ENCODE measurements at regions not wholly inside any gene's neighbourhood (a gene's known extent, or its start where the extent isn't known, plus 50 kb on each side); places are given as distances from the start of the nearest gene placed in this dataset.

DNA sequence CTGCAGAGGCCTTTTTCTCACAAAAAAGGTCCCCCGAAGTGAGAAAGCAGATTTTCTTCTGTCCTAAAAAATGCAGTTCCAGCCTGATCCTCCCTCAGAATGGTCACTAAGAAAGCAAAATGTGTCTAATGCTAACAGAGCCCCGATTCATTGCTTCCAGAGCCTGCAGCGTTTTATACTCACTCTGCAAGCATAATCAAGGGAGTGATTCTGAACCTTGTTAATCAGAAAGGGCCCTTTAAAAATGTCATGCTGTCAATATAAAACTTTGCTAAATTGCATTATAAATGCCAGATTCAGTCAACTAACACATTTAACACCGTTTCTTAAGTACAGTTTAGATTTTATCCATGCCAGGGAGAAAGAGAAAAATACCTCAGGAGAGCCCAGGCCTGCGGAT, 202.8 kb downstream of the CD83 start:
- no peak overlapping the region for H3K4me3 ChIP-seq (ENCODE audit: insufficient read depth, low read depth, low read length)
- peaks cover 6% of the 10 kb centered on the region for H3K4me1 ChIP-seq (ENCODE audit: control insufficient read depth, insufficient read depth, low read length)
- H3K36me3 ChIP-seq (ENCODE audit: control insufficient read depth, insufficient read depth, low read length), result no peaks in the 10 kb centered on the region
- no peaks in the 10 kb centered on the region for H3K9me3 ChIP-seq (ENCODE audit: control insufficient read depth, low read length)
- peaks cover 4% of the 10 kb centered on the region for H3K27me3 ChIP-seq (ENCODE audit: control insufficient read depth, insufficient read depth, low read length, poor library complexity, severe bottlenecking)
- H3K27ac ChIP-seq (ENCODE audit: insufficient read depth, low read depth, low read length, poor library complexity, severe bottlenecking), result no peak overlapping the region
- 86 to 87% methylated on average over 4 to 5 of the region's 5 CpGs for WGBS, 2 experiments

DNA sequence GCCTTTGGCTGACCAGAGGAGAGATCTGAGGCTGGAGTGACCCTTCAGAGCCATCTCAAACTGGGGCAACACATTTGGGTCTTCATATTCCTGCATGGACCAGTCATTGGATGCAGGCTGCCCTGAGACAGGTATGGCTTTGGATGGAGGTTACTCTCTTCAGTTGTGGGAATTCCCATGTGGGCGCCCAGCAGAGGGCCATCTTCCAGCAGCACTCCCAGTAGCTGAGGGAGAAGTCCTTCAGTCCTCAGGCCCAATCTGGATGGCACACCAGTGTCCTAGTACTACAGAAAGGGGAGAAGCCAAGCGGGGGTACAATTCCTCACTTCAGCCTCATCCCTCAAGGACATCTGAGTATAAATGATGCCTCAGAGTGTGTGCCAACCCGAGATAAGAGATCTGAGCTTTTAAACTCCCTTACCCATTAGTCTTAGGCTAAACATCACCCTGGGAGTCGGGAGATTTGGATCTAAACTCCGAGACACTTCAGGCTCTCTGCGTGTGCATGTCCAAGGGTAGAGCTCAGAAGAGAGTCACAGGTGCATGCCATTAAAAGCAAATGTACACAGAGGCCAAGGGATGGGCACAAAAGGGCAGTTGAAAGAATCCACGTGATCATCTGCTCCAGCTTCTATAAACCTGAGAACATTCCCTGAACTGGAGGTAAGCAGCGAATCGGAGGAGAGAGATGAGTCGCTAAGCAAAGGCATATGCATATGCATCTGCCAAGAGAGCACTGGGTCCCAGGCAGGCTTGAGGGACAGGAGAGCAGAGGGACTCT, 204.6 kb downstream of the CD83 start:
- Histone ChIP-seq H3K4me1 (ENCODE audit: control insufficient read depth, insufficient read depth, low read length) (peaks cover under 1% of the 10 kb centered on the region), H3K27ac (ENCODE audit: insufficient read depth, low read depth, low read length, poor library complexity, severe bottlenecking) (no peak overlapping the region), H3K9me3 (ENCODE audit: control insufficient read depth, low read length) (no peaks in the 10 kb centered on the region), H3K36me3 (ENCODE audit: control insufficient read depth, insufficient read depth, low read length) (no peaks in the 10 kb centered on the region), H3K4me3 (ENCODE audit: insufficient read depth, low read depth, low read length) (no peak overlapping the region), H3K27me3 (ENCODE audit: control insufficient read depth, insufficient read depth, low read length, poor library complexity, severe bottlenecking) (no peaks in the 10 kb centered on the region)
- 92 to 93% methylated on average over 10 of the region's 10 CpGs for WGBS, 2 experiments

DNA sequence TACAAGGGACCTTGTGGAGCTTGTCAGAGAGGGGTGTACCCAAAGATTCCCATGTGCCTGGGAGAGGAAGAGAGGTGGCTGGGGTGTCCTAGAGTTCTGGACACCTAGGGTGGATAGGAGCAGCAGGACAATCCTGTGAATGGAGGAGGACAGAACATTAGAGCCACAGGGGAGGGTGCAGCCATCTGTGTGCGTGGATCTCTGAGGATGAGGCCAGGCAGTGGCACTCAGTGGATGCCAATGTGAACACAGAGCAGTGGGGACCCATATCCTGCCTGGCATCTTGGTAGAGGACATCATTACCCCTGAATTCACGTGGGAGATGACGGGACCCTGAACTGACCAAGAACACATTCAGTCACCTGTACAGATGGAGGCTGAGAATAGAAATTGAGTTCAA, 205.3 kb downstream of the CD83 start:
- H3K36me3 ChIP-seq (ENCODE audit: control insufficient read depth, insufficient read depth, low read length), result no peaks in the 10 kb centered on the region

DNA sequence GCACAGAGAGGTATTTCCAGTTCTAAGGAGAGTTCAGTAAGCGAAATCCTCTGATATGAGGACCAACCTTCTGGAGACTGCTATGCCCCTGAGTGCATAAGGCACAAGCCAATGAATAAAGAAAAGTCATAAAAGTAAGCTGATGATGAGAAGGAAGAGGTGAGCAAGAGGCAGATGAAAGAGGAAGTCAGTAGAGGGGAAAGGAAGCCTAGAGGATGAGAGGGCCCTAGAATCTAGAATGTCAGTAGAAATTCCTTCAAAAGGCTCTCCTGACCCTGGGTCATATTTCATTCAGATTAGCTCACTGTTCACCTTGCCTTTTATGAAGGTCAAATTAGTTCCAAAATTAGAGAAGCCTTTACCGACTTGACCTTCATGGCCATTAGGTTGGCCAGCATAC, 209.2 kb downstream of the CD83 start:
- Histone ChIP-seq H3K4me1 (ENCODE audit: control insufficient read depth, insufficient read depth, low read length) (no peaks in the 10 kb centered on the region), H3K36me3 (ENCODE audit: control insufficient read depth, insufficient read depth, low read length) (no peaks in the 10 kb centered on the region)
- WGBS, 2 experiments, result 97 to 98% methylated on average over 2 of the region's 2 CpGs

More for the DNA sequence above, 205.3 kb downstream of the CD83 start:
- no peak overlapping the region for H3K4me3 ChIP-seq (ENCODE audit: insufficient read depth, low read depth, low read length)
- no peaks in the 10 kb centered on the region for H3K4me1 ChIP-seq (ENCODE audit: control insufficient read depth, insufficient read depth, low read length)
- H3K9me3 ChIP-seq (ENCODE audit: control insufficient read depth, low read length), result no peaks in the 10 kb centered on the region
- H3K27ac ChIP-seq (ENCODE audit: insufficient read depth, low read depth, low read length, poor library complexity, severe bottlenecking), result no peak overlapping the region
- no peaks in the 10 kb centered on the region for H3K27me3 ChIP-seq (ENCODE audit: control insufficient read depth, insufficient read depth, low read length, poor library complexity, severe bottlenecking)
- 86 to 94% methylated on average over 3 of the region's 3 CpGs for WGBS, 2 experiments

DNA sequence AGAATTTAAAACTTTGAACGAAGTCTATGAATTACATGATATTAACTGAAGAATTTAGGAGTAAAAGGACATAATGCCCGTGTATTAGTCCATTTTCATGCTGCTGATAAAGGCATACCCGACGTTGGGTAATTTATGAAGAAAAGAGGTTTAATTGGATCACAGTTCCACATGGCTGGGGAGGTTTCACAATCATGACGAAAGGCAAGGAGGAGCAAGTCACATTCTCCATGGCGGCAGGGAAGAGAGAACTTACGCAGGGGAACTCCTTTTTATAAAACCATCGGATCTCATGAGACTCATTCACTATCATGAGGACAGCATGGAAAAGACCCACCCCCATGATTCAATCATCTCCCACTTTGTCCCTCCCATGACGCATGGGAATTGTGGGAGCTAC, 210.6 kb downstream of the CD83 start:
- no peak overlapping the region for H3K4me3 ChIP-seq (ENCODE audit: insufficient read depth, low read depth, low read length)
- no peaks in the 10 kb centered on the region for H3K27me3 ChIP-seq (ENCODE audit: control insufficient read depth, insufficient read depth, low read length, poor library complexity, severe bottlenecking)
- H3K9me3 ChIP-seq (ENCODE audit: control insufficient read depth, low read length), result no peaks in the 10 kb centered on the region
- 92 to 96% methylated on average over 9 of the region's 9 CpGs for WGBS, 2 experiments
- H3K27ac ChIP-seq (ENCODE audit: insufficient read depth, low read depth, low read length, poor library complexity, severe bottlenecking), result no peak overlapping the region
- no peaks in the 10 kb centered on the region for H3K4me1 ChIP-seq (ENCODE audit: control insufficient read depth, insufficient read depth, low read length)
- no peaks in the 10 kb centered on the region for H3K36me3 ChIP-seq (ENCODE audit: control insufficient read depth, insufficient read depth, low read length)

More for the DNA sequence above, 209.2 kb downstream of the CD83 start:
- Histone ChIP-seq H3K27me3 (ENCODE audit: control insufficient read depth, insufficient read depth, low read length, poor library complexity, severe bottlenecking) (no peaks in the 10 kb centered on the region), H3K9me3 (ENCODE audit: control insufficient read depth, low read length) (no peaks in the 10 kb centered on the region), H3K27ac (ENCODE audit: insufficient read depth, low read depth, low read length, poor library complexity, severe bottlenecking) (no peak overlapping the region), H3K4me3 (ENCODE audit: insufficient read depth, low read depth, low read length) (no peak overlapping the region)

DNA sequence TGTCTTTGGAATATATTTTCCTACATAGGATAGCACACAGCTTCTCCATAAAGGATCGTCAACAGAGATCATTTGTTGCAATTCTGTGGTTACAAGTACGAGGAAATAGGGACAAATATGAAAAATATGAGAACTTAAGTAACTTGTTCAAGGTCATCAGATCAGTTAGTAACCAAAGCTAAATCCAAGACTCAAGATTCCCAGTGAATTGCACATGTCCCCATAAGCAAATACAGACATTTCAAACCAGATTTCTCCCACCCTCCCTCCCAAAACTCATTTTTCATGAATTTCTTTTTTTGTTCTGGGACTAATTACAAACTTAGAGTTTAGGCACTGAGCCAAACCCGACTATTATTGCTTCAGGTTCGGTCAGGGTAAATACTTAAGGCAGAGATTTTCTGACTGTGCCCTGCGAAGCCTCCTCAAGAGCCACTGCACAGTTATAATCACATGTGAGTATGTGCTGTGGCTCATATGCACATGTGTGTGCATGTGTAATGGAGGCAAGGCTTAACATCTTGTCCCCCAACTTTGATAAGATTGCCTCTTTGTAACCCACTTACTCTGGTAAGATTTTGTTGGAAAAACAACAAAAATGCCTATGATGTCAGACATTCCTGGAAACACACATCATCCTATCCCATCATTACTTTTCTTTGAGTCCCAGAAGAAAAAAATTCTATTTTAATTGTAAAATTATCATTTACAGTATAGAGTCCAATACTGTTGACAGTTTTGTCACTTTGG, 216.2 kb downstream of the CD83 start:
- no peak overlapping the region for H3K4me3 ChIP-seq (ENCODE audit: insufficient read depth, low read depth, low read length)
- 91 to 96% methylated on average over 5 of the region's 5 CpGs for WGBS, 2 experiments

DNA sequence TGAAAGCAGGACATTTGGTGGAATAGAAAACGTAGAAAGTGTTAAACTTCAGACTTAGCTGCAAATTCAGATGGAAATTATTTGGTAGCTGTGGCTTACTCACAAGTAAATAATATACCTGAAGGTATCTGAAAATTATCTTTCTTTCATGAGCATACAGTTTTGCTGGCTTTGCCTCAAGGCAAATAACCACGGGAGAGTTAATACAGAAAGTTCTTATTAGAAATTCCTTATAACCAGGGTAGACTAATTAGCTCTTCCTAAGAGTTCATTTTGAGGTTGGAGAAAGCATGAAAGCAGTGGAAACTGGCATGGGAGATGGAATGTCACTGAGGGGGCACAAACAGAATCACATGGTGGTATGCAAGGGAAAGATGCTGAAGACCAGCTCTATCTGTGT, 217.5 kb downstream of the CD83 start:
- Histone ChIP-seq H3K4me1 (ENCODE audit: control insufficient read depth, insufficient read depth, low read length) (no peaks in the 10 kb centered on the region), H3K27me3 (ENCODE audit: control insufficient read depth, insufficient read depth, low read length, poor library complexity, severe bottlenecking) (no peaks in the 10 kb centered on the region), H3K4me3 (ENCODE audit: insufficient read depth, low read depth, low read length) (no peak overlapping the region), H3K36me3 (ENCODE audit: control insufficient read depth, insufficient read depth, low read length) (no peaks in the 10 kb centered on the region), H3K27ac (ENCODE audit: insufficient read depth, low read depth, low read length, poor library complexity, severe bottlenecking) (no peak overlapping the region), H3K9me3 (ENCODE audit: control insufficient read depth, low read length) (no peaks in the 10 kb centered on the region)
- 94% methylated on average over 2 of the region's 2 CpGs; no CpG with 5 or more reads in 1 of the 2 experiments for WGBS, 2 experiments

More for the DNA sequence above, 216.2 kb downstream of the CD83 start:
- Histone ChIP-seq H3K9me3 (ENCODE audit: control insufficient read depth, low read length) (no peaks in the 10 kb centered on the region), H3K27me3 (ENCODE audit: control insufficient read depth, insufficient read depth, low read length, poor library complexity, severe bottlenecking) (no peaks in the 10 kb centered on the region), H3K36me3 (ENCODE audit: control insufficient read depth, insufficient read depth, low read length) (no peaks in the 10 kb centered on the region), H3K27ac (ENCODE audit: insufficient read depth, low read depth, low read length, poor library complexity, severe bottlenecking) (no peak overlapping the region), H3K4me1 (ENCODE audit: control insufficient read depth, insufficient read depth, low read length) (no peaks in the 10 kb centered on the region)

DNA sequence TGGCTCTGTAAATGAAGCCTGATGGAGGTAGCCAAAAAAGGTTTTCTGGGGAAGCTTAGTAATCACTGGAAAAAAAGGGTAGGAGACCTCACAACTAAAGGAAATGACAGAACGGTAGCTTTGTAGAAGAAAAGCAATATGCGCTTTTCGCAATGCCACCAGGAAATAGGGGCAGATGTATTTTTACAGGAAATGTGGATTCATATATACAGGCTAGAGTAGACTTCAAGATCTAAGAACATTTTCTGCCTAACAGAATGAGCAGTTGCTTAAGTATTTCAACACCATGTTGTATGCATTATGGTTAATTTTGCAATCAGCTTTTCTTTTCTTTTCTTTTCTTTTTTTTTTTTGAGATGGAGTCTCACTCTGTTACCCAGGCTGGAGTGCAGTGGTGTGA, 219.6 kb downstream of the CD83 start:
- Histone ChIP-seq H3K4me1 (ENCODE audit: control insufficient read depth, insufficient read depth, low read length) (no peaks in the 10 kb centered on the region), H3K27ac (ENCODE audit: insufficient read depth, low read depth, low read length, poor library complexity, severe bottlenecking) (no peak overlapping the region), H3K4me3 (ENCODE audit: insufficient read depth, low read depth, low read length) (no peak overlapping the region), H3K36me3 (ENCODE audit: control insufficient read depth, insufficient read depth, low read length) (no peaks in the 10 kb centered on the region), H3K27me3 (ENCODE audit: control insufficient read depth, insufficient read depth, low read length, poor library complexity, severe bottlenecking) (no peaks in the 10 kb centered on the region), H3K9me3 (ENCODE audit: control insufficient read depth, low read length) (no peaks in the 10 kb centered on the region)
- 90 to 95% methylated on average over 3 of the region's 3 CpGs for WGBS, 2 experiments

DNA sequence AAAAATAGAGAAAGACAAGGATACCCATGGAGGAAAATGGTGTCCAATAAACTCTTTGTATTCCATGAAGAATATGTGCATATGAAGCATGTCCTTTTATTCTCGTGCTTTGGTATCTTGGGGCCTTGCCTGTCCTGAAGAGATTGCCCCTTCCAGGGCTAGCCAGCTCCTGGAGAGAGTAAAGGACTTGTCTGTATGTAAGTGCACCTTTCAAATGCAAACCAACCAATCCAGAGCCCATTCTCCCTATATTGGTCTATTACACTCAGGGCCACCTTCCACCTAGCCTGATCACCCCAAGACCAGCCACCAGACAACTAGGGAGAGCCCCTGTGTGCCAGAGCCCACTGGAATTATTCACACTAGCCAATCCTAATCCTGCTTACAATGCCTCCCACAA, 221.6 kb downstream of the CD83 start:
- no peak overlapping the region for H3K27ac ChIP-seq (ENCODE audit: insufficient read depth, low read depth, low read length, poor library complexity, severe bottlenecking)
- H3K9me3 ChIP-seq (ENCODE audit: control insufficient read depth, low read length), result no peaks in the 10 kb centered on the region
- no peaks in the 10 kb centered on the region for H3K36me3 ChIP-seq (ENCODE audit: control insufficient read depth, insufficient read depth, low read length)
- WGBS, 2 experiments, result 69 to 92% methylated on average over 1 of the region's 1 CpG
- H3K27me3 ChIP-seq (ENCODE audit: control insufficient read depth, insufficient read depth, low read length, poor library complexity, severe bottlenecking), result no peaks in the 10 kb centered on the region
- H3K4me3 ChIP-seq (ENCODE audit: insufficient read depth, low read depth, low read length), result no peak overlapping the region
- no peaks in the 10 kb centered on the region for H3K4me1 ChIP-seq (ENCODE audit: control insufficient read depth, insufficient read depth, low read length)

DNA sequence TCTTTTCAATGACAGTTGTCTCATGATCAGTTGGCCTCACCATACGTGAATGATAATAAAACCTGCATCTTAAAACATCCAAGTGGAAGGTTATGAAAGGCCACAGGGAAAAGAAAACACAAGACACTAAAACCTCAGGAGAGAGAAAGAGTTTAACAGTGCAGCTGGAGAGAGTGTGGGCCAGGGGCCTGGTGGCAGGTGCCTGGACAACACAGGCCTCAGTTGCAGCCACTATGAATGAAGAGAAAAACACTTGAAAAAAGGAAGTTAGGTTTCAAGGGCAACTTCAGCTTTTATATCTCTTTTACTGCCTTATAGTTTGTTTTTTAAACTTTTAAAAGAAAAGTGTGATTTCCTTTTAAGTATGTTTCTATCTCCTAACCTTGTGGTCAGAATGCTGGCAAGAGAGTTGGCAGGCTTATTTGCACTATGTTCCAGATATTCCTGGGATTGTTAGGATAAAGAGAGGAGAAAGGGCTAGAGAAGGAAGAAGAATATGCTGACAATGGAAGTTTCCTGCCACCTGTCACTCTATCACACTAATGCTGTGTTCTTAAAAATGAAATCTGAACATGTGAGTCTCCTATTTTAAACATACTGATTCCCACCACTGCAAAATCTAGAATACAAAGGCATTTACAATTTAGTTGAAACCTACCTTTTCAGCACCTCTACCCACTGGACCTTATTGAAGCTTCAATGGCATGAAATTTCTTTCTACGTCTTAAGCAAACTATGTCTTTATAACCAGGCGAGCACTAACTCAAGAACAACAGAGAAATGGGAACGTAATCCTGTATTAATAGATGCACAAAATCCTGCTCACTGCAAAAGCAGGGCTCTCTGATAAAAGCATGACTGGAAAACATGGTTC, 222.4 kb downstream of the CD83 start:
- WGBS, 2 experiments, result 93% methylated on average over 4 of the region's 4 CpGs
- Histone ChIP-seq H3K27me3 (ENCODE audit: control insufficient read depth, insufficient read depth, low read length, poor library complexity, severe bottlenecking) (no peaks in the 10 kb centered on the region), H3K4me1 (ENCODE audit: control insufficient read depth, insufficient read depth, low read length) (no peaks in the 10 kb centered on the region), H3K27ac (ENCODE audit: insufficient read depth, low read depth, low read length, poor library complexity, severe bottlenecking) (no peak overlapping the region), H3K4me3 (ENCODE audit: insufficient read depth, low read depth, low read length) (no peak overlapping the region), H3K9me3 (ENCODE audit: control insufficient read depth, low read length) (no peaks in the 10 kb centered on the region), H3K36me3 (ENCODE audit: control insufficient read depth, insufficient read depth, low read length) (no peaks in the 10 kb centered on the region)
